ENCODE measurements at regions not wholly inside any gene's neighbourhood (a gene's known extent, or its start where the extent isn't known, plus 50 kb on each side); places are given as distances from the start of the nearest gene placed in this dataset.

- TF ChIP-seq TAF1 (conservative IDR thresholded peaks at IDR 0.05) (no peak), RAD21 (IDR thresholded peaks at IDR 0.05) (no peak), MAX (IDR thresholded peaks at IDR 0.05) (no peak), SP1 (IDR thresholded peaks at IDR 0.05) (no peak), CTCF (IDR thresholded peaks at IDR 0.05; ENCODE audit: low read depth, low read length, missing input control) (no peak), RXRA (IDR thresholded peaks at IDR 0.05) (no peak), FOXA1 (IDR thresholded peaks at IDR 0.05) (no peak), REST (IDR thresholded peaks at IDR 0.05) (no peak), NR2F2 (IDR thresholded peaks at IDR 0.05) (no peak), GABPA (IDR thresholded peaks at IDR 0.05 in 1 of 2, conservative IDR thresholded peaks at IDR 0.05 in 1 of 2) (no peak), EGR1 (IDR thresholded peaks at IDR 0.05; ENCODE audit: low read depth in 2 of 2) (no peak), ATF3 (IDR thresholded peaks at IDR 0.05) (no peak), JUND (IDR thresholded peaks at IDR 0.05) (no peak)
Observed at GRCh38 chr11:80122211-80122610, 681.4 kb upstream of the TENM4 start.

Measured in liver (tissue), 3 donors.